WTC11 (cell line): ENCODE measurements at regions not wholly inside any gene's neighbourhood (a gene's known extent, or its start where the extent isn't known, plus 50 kb on each side); places are given as distances from the start of the nearest gene placed in this dataset.

ENCODE experiments used
- ATAC-seq: fragments of 200-7000 bp; cut with Tn5 transposase; 2 replicates; pipeline ENCODE4 v1.10.0; 2021; ENCODE audit warnings: mild to moderate bottlenecking, moderate library complexity
- CTCF ChIA-PET: fragments of 300-600 bp; sonication (Branson Sonifier 250); formaldehyde crosslinking; loops from one replicate; lab custom pipeline; 2021; ENCODE audit warnings: antibody characterized with exemption; lab: Charles Lee
- POLR2A ChIA-PET: fragments of 350-600 bp; sonication (Branson Sonifier 250); formaldehyde crosslinking; loops from one replicate; lab custom pipeline; 2021; ENCODE audit warnings: antibody characterized with exemption; lab: Charles Lee
- DNase-seq: peaks from one replicate; pipeline ENCODE4 v3.0.0; 2021; ENCODE audit warnings: low spot score
- H3K27ac Mint-ChIP-seq: 2 replicates; pipeline ENCODE4 v1.8.0; 2021; ENCODE audit warnings: mixed read lengths
- H3K27me3 Mint-ChIP-seq: 2 replicates; pipeline ENCODE4 v1.8.0; 2021; ENCODE audit warnings: low read depth, mild to moderate bottlenecking, moderate library complexity, mixed read lengths
- H3K36me3 Mint-ChIP-seq: 2 replicates; pipeline ENCODE4 v1.8.0; 2021; ENCODE audit warnings: mixed read lengths
- H3K4me1 Mint-ChIP-seq: 2 replicates; pipeline ENCODE4 v1.8.0; 2022; ENCODE audit warnings: mixed read lengths
- H3K4me3 Mint-ChIP-seq: 2 replicates; pipeline ENCODE4 v1.8.0; 2021; ENCODE audit warnings: mild to moderate bottlenecking, moderate library complexity, mixed read lengths
- H3K9me3 Mint-ChIP-seq: 2 replicates; pipeline ENCODE4 v1.8.0; 2021; ENCODE audit warnings: mixed read lengths
- CBFB ChIP-seq: sonication (generic); formaldehyde crosslinking; IDR thresholded peaks from 2 replicates; pipeline ENCODE4 v1.8.1; 2022; ENCODE audit warnings: mild to moderate bottlenecking, low read depth, missing genetic modification reagents
- CDX4 ChIP-seq: fragments of 250-450 bp; sonication (Bioruptor Pico); IDR thresholded peaks from 2 replicates; pipeline ENCODE4 v1.9.0; 2021; ENCODE audit warnings: moderate library complexity, mild to moderate bottlenecking, inconsistent platforms, borderline replicate concordance
- E2F1 ChIP-seq: sonication (generic); formaldehyde crosslinking; IDR thresholded peaks from 2 replicates; pipeline ENCODE4 v1.8.0; 2022; ENCODE audit warnings: mild to moderate bottlenecking, missing genetic modification reagents
- ELF4 ChIP-seq: sonication (generic); formaldehyde crosslinking; IDR thresholded peaks from 2 replicates; pipeline ENCODE4 v1.8.1; 2022; ENCODE audit warnings: low read depth, mild to moderate bottlenecking, moderate library complexity, missing genetic modification reagents
- EMX1 ChIP-seq: fragments of 250-450 bp; sonication (Bioruptor Pico); IDR thresholded peaks from 2 replicates; pipeline ENCODE4 v1.8.0; 2021; ENCODE audit warnings: mild to moderate bottlenecking
- HMGA2 ChIP-seq: fragments of 250-450 bp; sonication (Bioruptor Pico); IDR thresholded peaks from 2 replicates; pipeline ENCODE4 v1.4.0; 2021; ENCODE audit warnings: mild to moderate bottlenecking, moderate library complexity
- HMGXB4 ChIP-seq: sonication (generic); formaldehyde crosslinking; IDR thresholded peaks from 2 replicates; pipeline ENCODE4 v1.8.1; 2023; ENCODE audit warnings: mild to moderate bottlenecking, moderate library complexity, missing genetic modification reagents
- MAX ChIP-seq: sonication (generic); formaldehyde crosslinking; IDR thresholded peaks from 2 replicates; pipeline ENCODE4 v1.8.0; 2022; ENCODE audit warnings: mild to moderate bottlenecking, missing genetic modification reagents
- MXD4 ChIP-seq: fragments of 250-450 bp; sonication (Bioruptor Pico); IDR thresholded peaks from 2 replicates; pipeline ENCODE4 v1.8.0; 2021; ENCODE audit warnings: mild to moderate bottlenecking, moderate library complexity, borderline replicate concordance
- NFATC4 ChIP-seq: fragments of 250-450 bp; sonication (Bioruptor Pico); IDR thresholded peaks from 2 replicates; pipeline ENCODE4 v1.9.0; 2021; ENCODE audit warnings: mild to moderate bottlenecking
- NR1H2 ChIP-seq: sonication (generic); formaldehyde crosslinking; IDR thresholded peaks from 2 replicates; pipeline ENCODE4 v1.9.0; 2021; ENCODE audit warnings: mild to moderate bottlenecking, moderate library complexity, missing genetic modification reagents
- PREB ChIP-seq: sonication (generic); formaldehyde crosslinking; IDR thresholded peaks from 2 replicates; pipeline ENCODE4 v1.8.1; 2022; ENCODE audit warnings: mild to moderate bottlenecking, missing genetic modification reagents, moderate library complexity, borderline replicate concordance
- RORB ChIP-seq: fragments of 250-450 bp; sonication (Bioruptor Pico); IDR thresholded peaks from 2 replicates; pipeline ENCODE4 v1.9.0; 2021; ENCODE audit warnings: mild to moderate bottlenecking
- SMAD3 ChIP-seq: sonication (generic); formaldehyde crosslinking; IDR thresholded peaks from 2 replicates; pipeline ENCODE4 v1.8.0; 2022; ENCODE audit warnings: missing genetic modification reagents, mild to moderate bottlenecking, borderline replicate concordance
- TEAD4 ChIP-seq: sonication (generic); formaldehyde crosslinking; IDR thresholded peaks from 2 replicates; pipeline ENCODE4 v1.8.0; 2022; ENCODE audit warnings: mild to moderate bottlenecking, missing genetic modification reagents
- TP53 ChIP-seq: sonication (generic); formaldehyde crosslinking; IDR thresholded peaks from 2 replicates; pipeline ENCODE4 v1.8.1; 2023; ENCODE audit warnings: mild to moderate bottlenecking, missing genetic modification reagents
- ZNF219 ChIP-seq: sonication (generic); formaldehyde crosslinking; IDR thresholded peaks from 2 replicates; pipeline ENCODE4 v1.8.0; 2023; ENCODE audit warnings: missing genetic modification reagents, mild to moderate bottlenecking, borderline replicate concordance
- ZNF263 ChIP-seq: sonication (generic); formaldehyde crosslinking; IDR thresholded peaks from 2 replicates; pipeline ENCODE4 v1.8.1; 2022; ENCODE audit warnings: low read depth, mild to moderate bottlenecking, moderate library complexity, missing genetic modification reagents
- ZNF281 ChIP-seq: sonication (generic); formaldehyde crosslinking; IDR thresholded peaks from 2 replicates; pipeline ENCODE4 v1.8.0; 2023; ENCODE audit warnings: mild to moderate bottlenecking, missing genetic modification reagents
- ZNF416 ChIP-seq: fragments of 250-450 bp; sonication (Bioruptor Pico); IDR thresholded peaks from 2 replicates; pipeline ENCODE4 v1.9.0; 2021; ENCODE audit warnings: mild to moderate bottlenecking, inconsistent platforms

- Mint-ChIP-seq H3K4me3 (no peak overlapping the region), H3K27ac (no peak overlapping the region), H3K27me3 (peaks cover 2% of the 10 kb centered on the region; the same call in 1 of the 2 replicates), H3K9me3 (peaks cover 11% of the 10 kb centered on the region), H3K4me1 (peaks cover 11% of the 10 kb centered on the region), H3K36me3 (no peaks in the 10 kb centered on the region)
- TF ChIP-seq CBFB (no peak), ZNF281 (CRISPR knock-in tag) (no peak), CDX4 (CRISPR knock-in tag) (no peak), HMGXB4 (no peak), MAX (CRISPR knock-in tag) (no peak), EMX1 (CRISPR knock-in tag) (no peak), ZNF263 (CRISPR knock-in tag) (no peak), E2F1 (no peak), PREB (CRISPR knock-in tag) (no peak), NR1H2 (CRISPR knock-in tag) (no peak), TEAD4 (CRISPR knock-in tag) (no peak), SMAD3 (CRISPR knock-in tag) (no peak)
- POLR2A ChIA-PET, result no interaction called here
- ATAC-seq (no peak), DNase-seq (no peak)
- CTCF ChIA-PET, result no interaction called here
Observed at GRCh38 chr19:31900991-31901390, 444.4 kb upstream of the ZNF507 start.

GRCh38 chr19:31902821-31903220 lies 442.6 kb upstream of the ZNF507 start:
- TF ChIP-seq NFATC4 (CRISPR knock-in tag) (no peak), HMGA2 (CRISPR knock-in tag) (no peak), MAX (CRISPR knock-in tag) (no peak), ELF4 (no peak), TP53 (CRISPR knock-in tag) (no peak), RORB (CRISPR knock-in tag) (no peak), ZNF416 (CRISPR knock-in tag) (no peak), MXD4 (no peak), TEAD4 (CRISPR knock-in tag) (no peak), E2F1 (no peak), EMX1 (CRISPR knock-in tag) (no peak), ZNF263 (CRISPR knock-in tag) (no peak), ZNF219 (CRISPR knock-in tag) (no peak)
- ChIA-PET POLR2A (no interaction called here), CTCF (no interaction called here)
- no peak overlapping the region for H3K4me3 Mint-ChIP-seq
- no peak for ATAC-seq
- no peaks in the 10 kb centered on the region for H3K36me3 Mint-ChIP-seq
- H3K27me3 Mint-ChIP-seq, result no peaks in the 10 kb centered on the region
- H3K27ac Mint-ChIP-seq, result no peak overlapping the region
- H3K4me1 Mint-ChIP-seq, result peaks cover 11% of the 10 kb centered on the region
- DNase-seq, result no peak
- H3K9me3 Mint-ChIP-seq, result peaks cover 11% of the 10 kb centered on the region
